ENCODE measurements at regions not wholly inside any gene's neighbourhood (a gene's known extent, or its start where the extent isn't known, plus 50 kb on each side); places are given as distances from the start of the nearest gene placed in this dataset.
"Not testable (repeated sequence)": the region's sequence is repeated elsewhere in the genome, so short reads cannot be mapped to it uniquely, and the experiment has no call there.

DNA sequence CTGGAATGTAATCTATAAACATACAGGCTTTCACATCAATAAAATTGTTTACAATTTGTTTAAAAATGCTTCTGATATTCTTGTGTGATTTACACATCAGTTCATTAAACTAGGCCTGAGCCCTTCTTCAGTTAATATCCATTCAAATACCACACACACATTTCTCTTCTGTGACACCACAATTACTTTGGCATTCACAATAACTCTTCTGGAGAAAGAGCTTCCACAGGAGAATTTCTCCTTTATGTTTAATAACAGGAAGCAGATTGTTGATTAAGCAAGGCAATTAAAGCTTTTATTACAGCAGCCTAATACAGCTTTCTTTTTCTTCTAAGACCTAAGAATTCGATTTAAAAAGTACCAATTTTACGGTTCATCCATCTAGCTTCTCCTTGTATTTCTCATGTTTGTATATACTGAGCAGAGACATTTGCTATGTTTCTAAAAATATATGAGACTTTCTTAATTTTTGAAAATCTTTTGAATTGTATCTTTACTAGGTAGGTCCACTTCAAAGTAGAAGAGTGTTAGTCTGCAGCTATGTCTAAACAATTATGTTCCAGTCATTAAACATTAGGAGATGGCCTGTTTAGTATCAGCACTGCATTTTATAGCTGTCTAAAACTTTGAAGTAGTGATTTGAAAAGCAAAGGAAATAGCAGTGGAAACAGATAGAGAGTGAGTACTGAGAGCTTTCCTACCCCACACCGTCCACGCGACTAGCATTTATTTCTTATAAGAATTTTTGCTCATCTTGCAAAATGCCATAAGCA is 511.1 kb upstream of the UBE2E2 start:
- Mint-ChIP-seq H3K36me3 (no peaks in the 10 kb centered on the region), H3K4me1 (no peaks in the 10 kb centered on the region), H3K27ac (no peak overlapping the region), H3K27me3 (peaks cover 0 to 4% (median 0%) of the 10 kb centered on the region in 5 donors), H3K4me3 (no peak overlapping the region), H3K9me3 (peaks cover 0 to 8% (median 1%) of the 10 kb centered on the region in 11 donors)
- H3K27ac ChIP-seq (ENCODE audit: low read depth, low read length): no peak overlapping the region
- ChIA-PET CTCF (no interaction called here), POLR2A (interaction anchor here (0.6 kb wide), 1 partner anchor 38 kb away, joined by 3 read pairs; no protein-coding TSS in a partner anchor)
- no peaks in the 10 kb centered on the region for H3K27me3 ChIP-seq (ENCODE audit: control insufficient read depth in 2 of 2, insufficient read depth in 2 of 2, low read length in 2 of 2)
- DNase-seq (no peak), ATAC-seq (no peak)
- no peak overlapping the region for H3K4me3 ChIP-seq (ENCODE audit: low read length)
- intact Hi-C loops (cut with micrococcal nuclease): no loop called here
- H3K4me1 ChIP-seq (ENCODE audit: control insufficient read depth in 2 of 2, insufficient read depth in 2 of 2, low read length in 2 of 2): no peaks in the 10 kb centered on the region
- no peaks in the 10 kb centered on the region for H3K36me3 ChIP-seq (ENCODE audit: control insufficient read depth in 2 of 3, insufficient read depth in 3 of 3, low read length in 3 of 3)
- no peaks in the 10 kb centered on the region for H3K9me3 ChIP-seq (ENCODE audit: control insufficient read depth in 2 of 3, low read length in 3 of 3)

DNA sequence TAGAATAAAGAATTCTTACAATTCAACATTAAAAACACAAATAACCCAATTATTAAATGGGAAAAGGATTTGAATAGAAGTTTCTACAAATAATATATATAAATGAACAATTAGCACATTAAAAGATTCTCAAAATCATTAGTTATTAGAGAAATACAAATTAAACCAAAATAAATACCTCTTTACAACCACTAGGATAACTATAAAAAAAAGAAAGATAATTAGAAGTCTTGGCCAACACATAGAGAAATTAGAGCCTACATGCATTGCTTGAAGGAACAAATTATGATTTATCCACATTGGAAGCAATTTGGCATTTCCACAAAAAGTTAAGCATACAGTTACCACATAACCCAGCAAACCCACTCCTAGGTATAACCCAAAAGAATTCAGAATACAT is 502.3 kb upstream of the UBE2E2 start:
- no peaks in the 10 kb centered on the region for H3K36me3 ChIP-seq (ENCODE audit: control insufficient read depth in 2 of 3, insufficient read depth in 3 of 3, low read length in 3 of 3)

DNA sequence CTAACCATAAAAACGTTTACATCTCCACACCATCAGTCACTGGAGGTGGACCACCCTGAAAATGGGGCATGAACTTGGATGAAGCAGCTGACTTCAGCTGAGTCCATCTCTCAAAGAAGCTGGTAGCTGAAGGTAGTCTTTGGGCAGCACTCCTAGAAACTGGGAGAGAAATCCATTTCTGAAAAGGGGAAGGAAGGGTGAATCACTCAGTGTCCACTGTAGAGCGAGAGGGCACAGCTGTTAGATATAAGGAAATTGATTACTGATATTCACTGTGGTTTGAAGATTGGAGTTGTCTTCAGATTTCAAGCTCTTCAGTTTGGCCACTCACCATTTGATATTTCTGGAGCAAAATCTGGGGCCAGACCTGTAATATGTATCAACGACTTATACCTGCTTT is 499.0 kb upstream of the UBE2E2 start:
- H3K27ac Mint-ChIP-seq: no peak overlapping the region
- no peak for ATAC-seq
- ChIA-PET CTCF (no interaction called here), POLR2A (no interaction called here)
- H3K9me3 ChIP-seq (ENCODE audit: control insufficient read depth in 2 of 3, low read length in 3 of 3): no peaks in the 10 kb centered on the region
- H3K4me1 Mint-ChIP-seq: no peaks in the 10 kb centered on the region
- H3K4me3 ChIP-seq (ENCODE audit: low read length): no peak overlapping the region
- peaks cover 0 to 13% (median 4%) of the 10 kb centered on the region in 11 donors for H3K9me3 Mint-ChIP-seq
- no peak overlapping the region for H3K4me3 Mint-ChIP-seq
- no peaks in the 10 kb centered on the region for H3K36me3 Mint-ChIP-seq
- no peaks in the 10 kb centered on the region for H3K27me3 ChIP-seq (ENCODE audit: control insufficient read depth in 2 of 2, insufficient read depth in 2 of 2, low read length in 2 of 2)
- H3K27ac ChIP-seq (ENCODE audit: low read depth, low read length): no peak overlapping the region
- H3K4me1 ChIP-seq (ENCODE audit: control insufficient read depth in 2 of 2, insufficient read depth in 2 of 2, low read length in 2 of 2): no peaks in the 10 kb centered on the region
- no peaks in the 10 kb centered on the region for H3K36me3 ChIP-seq (ENCODE audit: control insufficient read depth in 2 of 3, insufficient read depth in 3 of 3, low read length in 3 of 3)
- no peaks in the 10 kb centered on the region for H3K27me3 Mint-ChIP-seq
- intact Hi-C loops (cut with micrococcal nuclease): no loop called here
- no peak for DNase-seq

More for the DNA sequence above, 502.3 kb upstream of the UBE2E2 start:
- ChIA-PET CTCF (no interaction called here), POLR2A (no interaction called here)
- H3K4me1 ChIP-seq (ENCODE audit: control insufficient read depth in 2 of 2, insufficient read depth in 2 of 2, low read length in 2 of 2): no peaks in the 10 kb centered on the region
- Mint-ChIP-seq H3K4me1 (no peaks in the 10 kb centered on the region), H3K27ac (no peak overlapping the region), H3K9me3 (peaks cover 0 to 3% (median 0%) of the 10 kb centered on the region in 11 donors), H3K4me3 (no peak overlapping the region), H3K36me3 (no peaks in the 10 kb centered on the region), H3K27me3 (peaks cover 0 to under 1% (median 0%) of the 10 kb centered on the region in 5 donors)
- no peaks in the 10 kb centered on the region for H3K27me3 ChIP-seq (ENCODE audit: control insufficient read depth in 2 of 2, insufficient read depth in 2 of 2, low read length in 2 of 2)
- H3K4me3 ChIP-seq (ENCODE audit: low read length): no peak overlapping the region
- DNase-seq (no peak), ATAC-seq (no peak)
- H3K9me3 ChIP-seq (ENCODE audit: control insufficient read depth in 2 of 3, low read length in 3 of 3): no peaks in the 10 kb centered on the region
- no peak overlapping the region for H3K27ac ChIP-seq (ENCODE audit: low read depth, low read length)
- intact Hi-C loops (cut with micrococcal nuclease): no loop called here

DNA sequence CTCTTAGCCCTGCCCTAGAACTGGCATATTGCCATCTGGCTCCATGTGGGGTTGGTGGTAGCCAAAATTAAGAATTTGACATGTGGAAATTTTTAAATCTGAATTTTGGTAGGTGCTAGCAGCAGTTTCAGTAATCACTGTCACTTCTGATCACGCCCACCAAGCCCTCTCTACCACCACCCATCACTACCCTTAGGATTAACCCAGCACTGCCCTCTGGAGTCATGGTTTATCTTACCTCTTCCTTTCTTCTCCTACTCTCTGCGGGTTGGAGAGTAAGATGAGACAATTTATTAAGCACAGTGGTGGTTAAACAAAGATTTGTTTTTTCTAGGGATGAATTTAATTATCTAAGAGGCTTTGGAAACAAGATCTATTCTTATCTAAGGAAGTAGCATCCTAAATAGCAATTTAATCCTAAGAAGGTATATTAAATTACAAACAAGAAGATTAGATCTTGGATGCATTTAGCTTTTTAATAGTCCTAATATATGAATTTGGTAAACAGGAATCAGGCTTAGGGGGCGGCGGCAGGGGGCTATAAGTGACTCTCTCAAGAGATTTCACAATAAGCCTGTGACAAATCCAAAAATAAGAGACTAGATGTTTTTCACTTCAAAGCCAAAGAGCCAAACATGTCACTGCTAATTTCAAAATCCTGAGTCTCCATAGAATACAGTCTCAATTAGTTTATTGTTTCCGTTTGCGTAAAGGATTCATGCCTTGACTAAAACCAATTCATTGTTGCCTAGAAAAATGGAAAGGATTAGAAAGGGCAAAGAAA is 498.4 kb upstream of the UBE2E2 start:
- Mint-ChIP-seq H3K9me3 (peaks cover 0 to 19% (median 6%) of the 10 kb centered on the region in 11 donors), H3K4me3 (no peak overlapping the region), H3K4me1 (no peaks in the 10 kb centered on the region), H3K36me3 (no peaks in the 10 kb centered on the region), H3K27me3 (no peaks in the 10 kb centered on the region), H3K27ac (no peak overlapping the region)
- Histone ChIP-seq H3K4me1 (ENCODE audit: control insufficient read depth in 2 of 2, insufficient read depth in 2 of 2, low read length in 2 of 2) (no peaks in the 10 kb centered on the region), H3K36me3 (ENCODE audit: control insufficient read depth in 2 of 3, insufficient read depth in 3 of 3, low read length in 3 of 3) (no peaks in the 10 kb centered on the region), H3K4me3 (ENCODE audit: low read length) (no peak overlapping the region), H3K27me3 (ENCODE audit: control insufficient read depth in 2 of 2, insufficient read depth in 2 of 2, low read length in 2 of 2) (no peaks in the 10 kb centered on the region), H3K27ac (ENCODE audit: low read depth, low read length) (no peak overlapping the region), H3K9me3 (ENCODE audit: control insufficient read depth in 2 of 3, low read length in 3 of 3) (no peaks in the 10 kb centered on the region)
- ChIA-PET POLR2A (no interaction called here), CTCF (no interaction called here)
- intact Hi-C loops (cut with micrococcal nuclease): no loop called here
- ATAC-seq (no peak), DNase-seq (no peak)

DNA sequence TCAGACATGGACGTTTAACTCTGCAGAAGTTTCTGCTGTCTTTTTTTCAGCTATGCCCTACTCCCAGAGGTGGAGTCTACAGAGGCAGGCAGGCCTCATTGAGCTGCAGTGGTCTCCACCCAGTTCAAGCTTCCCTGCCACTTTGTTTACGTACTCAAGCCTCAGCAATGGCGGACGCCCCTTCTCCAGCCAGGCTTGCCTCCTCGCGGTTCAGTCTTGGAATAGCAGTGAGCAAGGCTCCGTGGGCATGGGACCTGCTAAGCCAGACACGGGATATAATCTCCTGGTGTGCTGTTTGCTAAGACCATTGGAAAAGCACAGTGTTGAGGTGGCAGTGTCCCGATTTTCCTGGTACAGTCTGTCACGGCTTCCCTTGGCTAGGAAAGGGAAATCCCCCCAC is 496.2 kb upstream of the UBE2E2 start:
- H3K27ac ChIP-seq (ENCODE audit: low read depth, low read length); ATAC-seq; H3K4me3 Mint-ChIP-seq; CTCF ChIA-PET; H3K4me3 ChIP-seq (ENCODE audit: low read length); H3K27me3 ChIP-seq (ENCODE audit: control insufficient read depth in 2 of 2, insufficient read depth in 2 of 2, low read length in 2 of 2); H3K4me1 Mint-ChIP-seq; H3K9me3 ChIP-seq (ENCODE audit: control insufficient read depth in 2 of 3, low read length in 3 of 3); H3K4me1 ChIP-seq (ENCODE audit: control insufficient read depth in 2 of 2, insufficient read depth in 2 of 2, low read length in 2 of 2); POLR2A ChIA-PET; H3K27ac Mint-ChIP-seq; H3K36me3 Mint-ChIP-seq; intact Hi-C loops (cut with micrococcal nuclease); H3K36me3 ChIP-seq (ENCODE audit: control insufficient read depth in 2 of 3, insufficient read depth in 3 of 3, low read length in 3 of 3); DNase-seq; H3K27me3 Mint-ChIP-seq: not testable (repeated sequence)
- H3K9me3 Mint-ChIP-seq: peaks cover 0 to 21% (median 10%) of the 10 kb centered on the region in 11 donors

DNA sequence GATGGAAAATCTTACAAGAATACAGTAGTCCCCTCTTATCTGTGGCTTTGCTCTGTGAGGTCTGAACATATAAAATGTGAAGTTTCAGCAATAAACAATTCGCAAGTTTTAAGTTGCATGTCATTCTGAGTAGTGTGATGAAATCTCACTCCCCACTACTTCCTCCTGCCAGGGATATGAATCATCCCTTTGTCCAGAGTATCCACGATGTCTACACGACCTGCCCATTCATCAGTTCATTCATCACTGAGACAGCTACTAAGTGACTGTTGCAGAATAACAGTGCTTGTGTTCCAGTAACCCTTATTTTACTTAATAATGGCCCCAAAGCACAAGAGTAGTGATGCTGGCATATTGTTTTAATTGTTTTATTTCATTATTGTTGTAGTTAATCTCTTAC is 489.2 kb upstream of the UBE2E2 start:
- peaks cover 0 to 1% (median 0%) of the 10 kb centered on the region in 7 donors for H3K4me1 Mint-ChIP-seq
- Histone ChIP-seq H3K4me1 (ENCODE audit: control insufficient read depth in 2 of 2, insufficient read depth in 2 of 2, low read length in 2 of 2) (no peaks in the 10 kb centered on the region), H3K27me3 (ENCODE audit: control insufficient read depth in 2 of 2, insufficient read depth in 2 of 2, low read length in 2 of 2) (no peaks in the 10 kb centered on the region), H3K4me3 (ENCODE audit: low read length) (no peak overlapping the region), H3K36me3 (ENCODE audit: control insufficient read depth in 2 of 3, insufficient read depth in 3 of 3, low read length in 3 of 3) (no peaks in the 10 kb centered on the region), H3K9me3 (ENCODE audit: control insufficient read depth in 2 of 3, low read length in 3 of 3) (no peaks in the 10 kb centered on the region), H3K27ac (ENCODE audit: low read depth, low read length) (no peak overlapping the region)
- intact Hi-C loops (cut with micrococcal nuclease): no loop called here
- DNase-seq (no peak), ATAC-seq (peak; percentile 87)
- ChIA-PET CTCF (no interaction called here), POLR2A (no interaction called here)
- no peaks in the 10 kb centered on the region for H3K36me3 Mint-ChIP-seq
- no peak overlapping the region for H3K4me3 Mint-ChIP-seq
- H3K27ac Mint-ChIP-seq: no peak overlapping the region
- H3K27me3 Mint-ChIP-seq: no peaks in the 10 kb centered on the region
- H3K9me3 Mint-ChIP-seq: peaks cover 0 to 23% (median 9%) of the 10 kb centered on the region in 11 donors

DNA sequence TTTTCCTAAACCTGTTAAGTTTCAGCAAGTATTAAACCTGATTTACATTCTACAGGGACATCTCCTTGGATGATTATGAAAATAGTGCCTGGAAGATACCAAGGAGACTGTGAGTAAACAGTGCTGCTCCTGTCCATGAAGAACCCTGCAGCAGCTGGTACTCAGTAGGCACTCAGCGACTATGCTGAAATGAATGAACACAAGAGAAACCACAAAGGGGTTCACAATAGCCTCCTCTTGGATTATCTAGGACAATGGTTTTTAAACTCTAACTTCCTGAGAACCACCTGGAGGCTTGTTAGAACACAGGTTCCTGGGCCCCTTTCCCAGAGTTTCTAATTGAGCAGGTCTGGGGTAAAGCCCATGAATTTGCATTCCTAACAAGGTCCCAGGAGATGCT is 488.4 kb upstream of the UBE2E2 start:
- no peaks in the 10 kb centered on the region for H3K27me3 Mint-ChIP-seq
- CTCF ChIA-PET: no interaction called here
- Histone ChIP-seq H3K9me3 (ENCODE audit: control insufficient read depth in 2 of 3, low read length in 3 of 3) (no peaks in the 10 kb centered on the region), H3K4me1 (ENCODE audit: control insufficient read depth in 2 of 2, insufficient read depth in 2 of 2, low read length in 2 of 2) (no peaks in the 10 kb centered on the region), H3K27ac (ENCODE audit: low read depth, low read length) (no peak overlapping the region), H3K36me3 (ENCODE audit: control insufficient read depth in 2 of 3, insufficient read depth in 3 of 3, low read length in 3 of 3) (no peaks in the 10 kb centered on the region), H3K4me3 (ENCODE audit: low read length) (no peak overlapping the region), H3K27me3 (ENCODE audit: control insufficient read depth in 2 of 2, insufficient read depth in 2 of 2, low read length in 2 of 2) (no peaks in the 10 kb centered on the region)
- H3K9me3 Mint-ChIP-seq: peaks cover 0 to 19% (median 7%) of the 10 kb centered on the region in 11 donors
- H3K4me3 Mint-ChIP-seq: no peak overlapping the region
- no peak overlapping the region for H3K27ac Mint-ChIP-seq
- no peaks in the 10 kb centered on the region for H3K36me3 Mint-ChIP-seq
- POLR2A ChIA-PET: no interaction called here
- intact Hi-C loops (cut with micrococcal nuclease): no loop called here
- no peak for ATAC-seq
- H3K4me1 Mint-ChIP-seq: peaks cover 0 to 1% (median 0%) of the 10 kb centered on the region in 7 donors
- DNase-seq: no peak

Data from naive thymus-derived CD4-positive, alpha-beta T cell (primary cell).